Stimulated activated CD4-positive, alpha-beta T cell treated with anti-CD3 and anti-CD28 coated beads, TNF-alpha, amount 100 ng/mL, for 24 hours (primary cell): ENCODE measurements at regions not wholly inside any gene's neighbourhood (a gene's known extent, or its start where the extent isn't known, plus 50 kb on each side); places are given as distances from the start of the nearest gene placed in this dataset.
"Not testable (repeated sequence)": the region's sequence is repeated elsewhere in the genome, so short reads cannot be mapped to it uniquely, and the experiment has no call there.

Source experiments
- DNase-seq, 3 experiments: peaks; one replicate each; pipeline ENCODE4 v3.0.0-alpha.2; 2020; ENCODE audit warnings: low read depth in 3 of 3

GRCh38 chrX:4560192-4560591, 846.7 kb upstream of the PRKX start:
- DNase-seq: no peak

- no peak for DNase-seq
Observed at GRCh38 chrX:4550018-4550417, 836.6 kb upstream of the PRKX start.

- DNase-seq: peak in 2 of 3 experiments; percentile 1 to 10
Observed at GRCh38 chrX:4547213-4547836, 833.9 kb upstream of the PRKX start.

DNA sequence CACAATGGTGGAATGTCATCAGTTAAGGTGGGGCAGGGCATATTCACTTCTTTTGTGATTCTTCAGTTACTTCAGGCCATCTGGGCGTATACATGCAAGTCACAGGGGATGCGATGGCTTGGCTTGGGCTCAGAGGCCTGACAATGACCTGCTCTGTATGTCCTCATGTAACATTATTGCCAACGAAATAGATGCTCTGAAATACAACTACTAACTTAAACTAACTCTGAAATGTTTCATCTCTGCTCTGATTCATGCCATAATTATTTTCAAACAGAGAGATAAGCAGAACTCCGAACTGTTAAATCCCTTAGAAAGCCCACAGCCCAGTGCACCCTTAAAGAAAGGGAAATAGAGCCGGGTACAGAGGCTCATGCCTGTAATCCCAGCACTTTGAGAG, 832.7 kb upstream of the PRKX start:
- not testable (repeated sequence) for DNase-seq

GRCh38 chrX:4528247-4528646, 814.8 kb upstream of the PRKX start:
- no peak for DNase-seq

DNA sequence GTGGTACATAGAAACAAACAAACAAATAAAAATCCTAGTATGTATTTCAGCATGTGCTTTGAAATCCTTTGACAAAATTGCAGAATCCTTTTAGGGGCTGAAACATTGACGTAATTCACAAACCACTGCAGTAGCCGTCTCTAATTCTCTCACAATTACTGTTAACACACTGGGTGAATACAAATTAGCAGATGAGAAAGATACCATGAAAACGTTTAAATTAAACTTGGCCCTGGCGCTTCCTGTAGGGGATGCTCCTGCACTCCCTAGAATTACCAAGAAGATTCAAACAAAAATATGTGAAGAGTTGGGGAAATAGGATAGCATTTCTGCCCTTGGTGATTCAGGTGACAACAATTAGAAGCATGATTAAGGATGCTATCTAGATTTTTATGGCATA, 772.5 kb upstream of the PRKX start:
- no peak for DNase-seq

DNA sequence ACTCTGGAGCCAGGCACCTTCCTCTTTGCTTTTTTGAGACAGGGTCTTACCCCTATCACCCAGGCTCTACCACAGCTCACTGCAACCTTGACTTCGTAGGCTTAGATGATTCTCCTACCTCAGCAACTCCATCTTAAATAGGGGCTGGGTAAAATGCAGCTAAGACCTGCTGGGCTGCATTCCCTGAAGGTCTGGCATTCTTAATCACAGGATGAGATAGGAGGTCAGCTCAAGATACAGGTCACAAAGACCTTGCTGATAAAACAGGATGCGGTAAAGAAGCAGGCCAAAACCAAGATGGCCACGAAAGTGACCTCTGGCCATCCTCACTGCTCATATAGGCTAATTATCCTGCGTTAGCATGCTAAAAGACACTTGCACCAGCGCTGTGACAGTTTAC, 770.8 kb upstream of the PRKX start:
- DNase-seq: no peak

GRCh38 chrX:4451591-4451990, 738.1 kb upstream of the PRKX start:
- no peak for DNase-seq

DNA sequence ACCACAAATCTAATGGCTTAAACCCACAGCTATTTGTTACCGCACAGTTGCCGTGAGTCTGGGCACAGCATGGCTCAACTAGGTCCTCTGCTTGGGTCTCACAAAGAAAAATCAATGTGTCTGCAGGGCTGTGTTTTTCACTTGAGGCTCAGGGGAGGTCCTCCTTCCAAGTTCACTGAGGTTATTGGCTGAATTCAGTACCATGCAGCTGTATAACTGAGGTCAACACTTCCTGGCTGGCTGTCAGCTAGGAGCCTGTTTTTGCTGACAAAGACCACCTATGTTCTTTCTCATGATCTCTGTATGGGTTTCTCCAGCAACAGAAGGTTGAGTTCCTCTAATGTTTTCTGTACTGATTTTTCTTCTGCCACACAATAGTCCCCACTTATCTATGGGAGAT, 736.7 kb upstream of the PRKX start:
- no peak for DNase-seq

DNA sequence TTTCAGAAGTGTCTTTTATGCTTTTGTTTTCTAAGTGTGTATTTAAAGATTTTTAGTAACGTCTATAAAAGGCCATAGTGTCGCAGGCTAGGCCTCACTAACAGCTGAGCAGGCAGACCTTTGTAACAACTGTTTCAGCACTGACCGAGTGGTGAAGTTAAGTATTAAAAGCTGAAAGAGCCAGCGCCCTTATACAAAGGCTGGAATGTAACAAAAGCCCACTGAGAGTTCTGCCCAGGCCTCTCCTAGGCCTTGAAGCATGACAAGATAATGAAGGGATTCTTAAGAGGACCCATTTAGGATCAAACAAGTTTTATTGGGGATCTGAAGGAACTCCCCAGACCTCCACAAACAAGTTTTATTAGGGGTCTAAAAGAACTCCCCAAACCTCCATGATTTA, 722.5 kb upstream of the PRKX start:
- no peak for DNase-seq

DNA sequence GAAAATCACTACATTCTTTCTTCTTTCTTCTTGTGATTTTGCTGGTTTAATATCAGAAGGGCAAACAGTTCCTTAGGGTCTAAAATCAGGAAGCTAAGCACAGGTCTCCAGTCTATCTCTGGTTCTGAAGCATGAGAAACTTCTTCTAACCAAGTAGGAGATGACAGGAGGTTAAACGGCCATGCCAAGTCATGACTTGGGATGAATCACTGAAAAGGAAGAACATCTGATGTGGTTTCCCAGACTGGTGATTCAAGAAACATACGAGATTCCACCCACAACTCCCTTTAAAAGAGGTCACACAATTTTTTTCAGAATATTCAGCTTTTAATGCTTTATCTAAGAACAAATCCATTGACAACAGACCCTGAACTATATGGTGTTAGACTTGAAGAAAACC, 684.0 kb upstream of the PRKX start:
- DNase-seq: no peak

DNA sequence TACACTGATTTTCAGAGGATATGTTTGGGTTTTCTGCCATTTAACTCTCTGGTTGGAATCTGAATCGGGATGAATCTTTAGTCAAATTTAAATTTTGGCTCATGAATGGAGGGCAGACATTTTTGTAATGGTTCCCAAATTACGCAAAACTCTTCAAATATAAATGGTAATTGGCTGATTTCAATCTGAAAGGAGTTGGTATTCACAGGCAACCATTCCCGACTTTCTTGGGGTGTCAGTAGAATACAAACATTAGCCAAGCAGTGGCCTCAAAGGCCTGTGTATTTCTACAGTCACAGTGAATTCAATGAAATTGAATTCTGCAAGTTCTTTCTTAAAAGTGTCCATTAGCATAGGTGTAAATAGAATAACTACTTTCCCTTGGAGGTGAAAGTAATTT, 668.8 kb upstream of the PRKX start:
- no peak for DNase-seq

DNA sequence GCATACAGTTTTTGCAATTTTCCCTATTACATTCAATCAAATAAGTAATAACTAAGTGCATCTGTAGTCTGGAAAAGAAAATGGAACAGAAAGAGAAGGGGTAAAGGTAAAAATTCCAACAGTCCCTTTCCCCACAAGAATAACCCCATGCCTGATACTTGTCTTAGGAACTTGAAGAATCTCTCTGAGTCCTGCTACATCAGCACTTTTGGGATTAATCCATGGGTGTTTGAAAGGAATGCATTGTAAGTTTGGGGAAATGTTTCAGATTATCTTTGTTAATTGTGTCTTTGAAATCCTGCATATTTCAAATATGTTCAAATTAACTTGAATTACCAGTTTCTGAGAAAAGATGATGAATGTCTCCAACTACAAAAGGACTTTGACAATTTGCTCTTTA, 667.3 kb upstream of the PRKX start:
- DNase-seq: no peak

- DNase-seq: no peak
Observed at GRCh38 chrX:4379071-4379470, 665.6 kb upstream of the PRKX start.

- DNase-seq: no peak
Observed at GRCh38 chrX:4373791-4374190, 660.3 kb upstream of the PRKX start.

DNA sequence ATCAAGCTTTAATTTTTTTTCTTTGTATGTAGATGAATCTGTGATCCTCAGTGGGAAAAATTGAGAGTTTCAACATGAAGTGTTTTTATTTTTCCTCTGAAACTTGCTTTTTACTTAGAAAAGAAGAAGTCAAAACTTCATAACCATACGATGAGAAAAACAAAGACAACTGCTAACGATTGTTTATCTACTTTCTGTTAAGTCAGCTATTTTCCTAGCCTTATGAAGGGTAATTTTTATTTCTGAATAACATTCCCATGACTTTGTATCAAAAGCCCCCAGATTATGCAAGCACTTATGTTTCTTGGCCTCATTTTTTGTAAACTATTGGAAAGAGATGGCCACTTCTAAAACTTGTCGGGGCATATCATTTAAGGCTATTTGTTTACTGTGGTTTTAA, 645.1 kb upstream of the PRKX start:
- DNase-seq: no peak

GRCh38 chrX:4322916-4323315, 609.5 kb upstream of the PRKX start:
- no peak for DNase-seq

DNA sequence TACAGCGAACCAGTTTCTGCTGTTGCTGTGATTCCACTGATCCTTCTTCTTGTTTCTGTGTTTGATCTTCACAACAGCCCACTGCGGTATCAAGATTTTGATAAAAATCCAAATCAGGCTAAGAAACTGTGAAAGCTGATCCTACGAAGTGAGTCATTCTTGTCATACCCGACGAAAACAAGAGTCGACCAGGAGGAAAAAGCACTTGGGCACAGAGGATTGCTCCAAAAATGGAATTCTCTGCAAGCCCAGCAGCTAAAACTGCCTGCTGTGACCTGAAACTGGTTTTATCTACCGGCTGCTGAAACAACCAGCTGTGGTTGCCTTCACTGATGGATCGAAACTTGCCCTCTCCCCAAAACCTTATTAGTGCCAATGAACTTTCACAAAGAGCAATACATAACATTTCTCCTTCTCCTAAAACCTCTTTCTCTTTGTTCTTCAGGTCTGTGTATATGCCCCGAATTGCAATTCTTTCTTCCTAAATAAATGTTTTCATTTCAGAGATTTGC, 607.0 kb upstream of the PRKX start:
- DNase-seq: no peak

DNA sequence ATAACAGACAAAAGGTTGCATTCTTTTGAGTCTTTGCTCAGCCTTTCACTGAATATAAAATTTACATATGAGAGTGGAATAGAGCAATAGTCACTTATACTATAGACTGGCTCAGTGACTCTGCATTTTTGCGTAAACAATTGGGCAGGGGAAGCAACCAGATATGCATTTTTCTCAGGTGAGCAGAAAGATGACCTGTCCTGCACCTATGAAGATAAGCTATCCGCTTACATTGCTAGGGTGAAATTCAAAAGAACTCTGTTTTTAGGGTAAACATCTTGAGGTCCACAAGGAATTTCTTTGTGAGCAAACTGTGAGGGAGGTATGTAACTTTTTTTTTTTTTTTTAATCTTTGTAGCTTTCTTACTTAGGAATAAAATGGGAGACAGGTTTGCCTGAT, 602.4 kb upstream of the PRKX start:
- DNase-seq: no peak

DNA sequence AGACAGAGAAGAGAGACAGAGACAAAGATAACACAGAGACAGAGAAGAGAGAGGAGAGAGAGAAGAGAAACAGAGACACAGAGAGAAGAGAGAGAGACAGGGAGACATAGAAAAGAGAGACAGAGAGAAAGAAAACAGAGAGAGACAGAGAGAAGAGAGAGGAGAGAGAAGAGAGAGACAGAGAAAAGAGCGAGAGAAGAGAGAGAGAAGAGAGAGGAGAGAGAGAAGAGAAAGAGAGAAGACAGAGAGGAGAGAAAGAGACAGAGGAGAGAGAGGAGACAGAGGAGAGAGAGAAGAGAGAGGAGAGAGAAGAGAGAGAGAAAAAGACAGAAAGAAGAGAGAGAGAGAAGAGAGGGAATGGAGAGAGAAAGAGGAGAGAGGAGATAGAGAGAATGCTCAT, 601.1 kb upstream of the PRKX start:
- no peak for DNase-seq

GRCh38 chrX:4277122-4277521, 563.7 kb upstream of the PRKX start:
- no peak for DNase-seq

DNA sequence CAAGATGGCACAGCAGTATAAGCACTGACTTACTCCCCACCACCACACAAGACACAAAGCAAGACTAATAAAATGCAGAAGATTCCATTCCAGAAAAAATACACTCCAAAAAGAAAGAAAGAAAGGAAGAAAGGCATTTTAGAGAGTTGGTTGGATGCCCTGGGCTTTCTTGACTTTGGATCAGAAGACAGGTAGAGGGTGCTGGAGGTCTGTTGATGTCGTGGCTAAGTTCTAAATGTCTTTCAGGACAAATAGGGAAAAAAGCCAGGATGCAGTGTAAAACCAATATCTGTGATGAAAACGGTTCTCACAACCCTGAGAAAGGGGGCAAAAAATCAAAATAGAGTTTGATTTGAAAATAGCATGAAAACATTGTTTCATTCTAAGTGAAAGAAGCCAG, 555.2 kb upstream of the PRKX start:
- DNase-seq: no peak

GRCh38 chrX:4265036-4265435, 551.6 kb upstream of the PRKX start:
- no peak for DNase-seq

DNA sequence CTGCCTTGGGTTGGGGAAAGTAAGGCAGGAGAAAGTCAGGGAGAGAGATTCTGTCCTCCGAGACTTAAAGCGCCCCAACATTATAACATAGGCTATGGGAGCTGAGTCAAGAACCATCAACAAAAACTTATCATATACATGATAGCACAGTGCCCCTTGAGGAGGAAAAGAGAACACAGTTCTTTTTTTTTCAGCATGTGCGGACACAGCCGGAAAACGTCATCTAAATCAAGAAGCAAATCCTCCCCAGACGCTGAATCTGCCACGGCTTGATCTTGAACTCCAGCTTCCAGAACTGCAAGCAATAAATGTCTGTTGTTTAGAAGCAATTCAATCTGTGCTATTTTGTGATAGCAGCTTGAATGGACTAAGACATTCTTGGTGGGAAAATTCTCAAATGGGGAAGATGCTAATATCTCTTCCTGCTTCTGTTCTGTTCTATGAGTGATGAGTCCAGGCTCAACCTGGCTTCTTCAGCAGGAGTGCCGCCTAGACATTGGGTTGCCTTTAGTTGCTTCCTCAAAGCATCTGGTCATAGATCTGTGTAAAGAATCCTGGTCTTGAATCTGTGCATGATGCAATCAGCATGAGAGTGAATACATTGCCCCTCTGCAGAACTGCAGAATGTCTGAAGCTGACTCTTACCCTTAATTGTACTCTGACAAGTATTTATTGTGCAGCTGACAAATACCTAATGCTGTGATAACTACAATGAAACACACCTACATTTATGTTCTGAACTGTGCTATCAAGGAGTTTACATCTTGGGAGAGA, 549.8 kb upstream of the PRKX start:
- no peak for DNase-seq
